ENCODE measurements at regions not wholly inside any gene's neighbourhood (a gene's known extent, or its start where the extent isn't known, plus 50 kb on each side); places are given as distances from the start of the nearest gene placed in this dataset.

DNA sequence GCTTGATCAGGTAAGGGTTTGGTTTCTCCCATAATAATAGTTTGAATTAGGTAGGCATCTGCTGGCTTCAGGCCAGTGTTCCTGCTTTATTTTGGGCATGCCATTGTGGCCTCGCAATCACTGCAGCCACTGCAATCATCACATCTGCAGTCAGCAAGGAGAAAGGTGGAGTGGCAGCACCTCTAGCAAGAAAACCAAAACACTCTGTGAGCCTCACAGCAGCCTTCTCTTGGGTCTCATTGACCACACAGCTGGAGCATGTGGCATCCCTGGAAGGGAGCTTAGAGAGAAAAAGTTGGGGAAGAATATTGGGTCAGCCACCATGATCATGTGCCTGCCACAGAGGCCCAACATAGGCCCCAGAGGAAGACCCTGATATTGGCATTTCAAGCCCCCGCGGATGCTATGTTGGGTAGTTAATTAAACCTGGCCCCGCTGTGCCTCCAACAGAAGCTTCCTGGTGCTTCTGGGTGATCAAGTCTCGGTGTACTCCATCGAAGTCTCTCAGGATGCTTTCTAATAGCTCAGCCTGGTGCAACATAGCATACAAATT is 158.0 kb upstream of the UBE2E1 start:
- Histone ChIP-seq H3K9me3 (ENCODE audit: control insufficient read depth, low read length) (no peaks in the 10 kb centered on the region), H3K4me2 (ENCODE audit: low read length) (no peak overlapping the region), H3K36me3 (ENCODE audit: control insufficient read depth, insufficient read depth, low read length) (no peaks in the 10 kb centered on the region), H3K4me1 (no peaks in the 10 kb centered on the region), H3K27ac (no peak overlapping the region), H2AFZ (no peak overlapping the region), H3K4me3 (ENCODE audit: low read depth, low read length) (no peak overlapping the region), H3K27me3 (ENCODE audit: control insufficient read depth, insufficient read depth, low read length) (no peaks in the 10 kb centered on the region), H3K9ac (no peak overlapping the region), H3K79me2 (no peaks in the 10 kb centered on the region)
- TF ChIP-seq, protein P1, sequence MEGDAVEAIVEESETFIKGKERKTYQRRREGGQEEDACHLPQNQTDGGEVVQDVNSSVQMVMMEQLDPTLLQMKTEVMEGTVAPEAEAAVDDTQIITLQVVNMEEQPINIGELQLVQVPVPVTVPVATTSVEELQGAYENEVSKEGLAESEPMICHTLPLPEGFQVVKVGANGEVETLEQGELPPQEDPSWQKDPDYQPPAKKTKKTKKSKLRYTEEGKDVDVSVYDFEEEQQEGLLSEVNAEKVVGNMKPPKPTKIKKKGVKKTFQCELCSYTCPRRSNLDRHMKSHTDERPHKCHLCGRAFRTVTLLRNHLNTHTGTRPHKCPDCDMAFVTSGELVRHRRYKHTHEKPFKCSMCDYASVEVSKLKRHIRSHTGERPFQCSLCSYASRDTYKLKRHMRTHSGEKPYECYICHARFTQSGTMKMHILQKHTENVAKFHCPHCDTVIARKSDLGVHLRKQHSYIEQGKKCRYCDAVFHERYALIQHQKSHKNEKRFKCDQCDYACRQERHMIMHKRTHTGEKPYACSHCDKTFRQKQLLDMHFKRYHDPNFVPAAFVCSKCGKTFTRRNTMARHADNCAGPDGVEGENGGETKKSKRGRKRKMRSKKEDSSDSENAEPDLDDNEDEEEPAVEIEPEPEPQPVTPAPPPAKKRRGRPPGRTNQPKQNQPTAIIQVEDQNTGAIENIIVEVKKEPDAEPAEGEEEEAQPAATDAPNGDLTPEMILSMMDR (IDR thresholded peaks at IDR 0.05) = no peak

DNA sequence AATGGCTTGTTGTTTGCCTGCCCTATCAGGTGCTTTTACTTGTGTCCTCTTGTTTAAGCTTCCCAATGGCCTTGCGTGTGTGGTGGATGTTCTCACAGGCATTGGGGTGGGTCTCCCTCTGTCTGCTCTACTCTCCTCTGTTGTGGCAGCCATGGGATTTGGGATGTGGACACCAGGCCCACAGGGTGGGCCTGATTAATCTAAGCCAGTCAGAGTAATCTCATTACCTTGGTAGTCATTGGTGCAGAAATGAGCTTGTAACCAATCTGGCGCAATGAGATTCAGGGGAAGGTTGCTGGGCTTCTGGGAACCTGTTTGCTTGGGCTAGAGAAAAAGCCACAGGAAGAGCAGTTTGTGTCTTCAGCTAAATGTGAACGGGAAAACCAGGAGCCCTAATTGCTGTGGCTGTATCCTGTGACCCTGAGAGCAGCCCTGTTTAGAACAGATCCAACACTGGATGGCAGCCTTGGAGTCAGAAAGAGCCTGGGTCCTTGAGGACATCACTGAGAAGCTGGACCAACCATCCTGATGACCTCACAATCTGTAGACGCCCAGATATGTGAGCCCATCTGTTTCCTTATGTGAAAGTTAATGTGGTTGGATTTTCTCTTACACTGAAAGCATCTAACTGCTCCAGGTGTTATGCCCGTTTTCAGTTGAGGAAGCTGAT is 157.3 kb upstream of the UBE2E1 start:
- H3K79me2 ChIP-seq = no peaks in the 10 kb centered on the region
- no peak overlapping the region for H2AFZ ChIP-seq
- no peaks in the 10 kb centered on the region for H3K36me3 ChIP-seq (ENCODE audit: control insufficient read depth, insufficient read depth, low read length)
- H3K9me3 ChIP-seq (ENCODE audit: control insufficient read depth, low read length) = no peaks in the 10 kb centered on the region
- TF ChIP-seq, protein P1 (IDR thresholded peaks at IDR 0.05) = no peak
- H3K4me1 ChIP-seq = no peaks in the 10 kb centered on the region
- no peaks in the 10 kb centered on the region for H3K27me3 ChIP-seq (ENCODE audit: control insufficient read depth, insufficient read depth, low read length)
- H3K4me3 ChIP-seq (ENCODE audit: low read depth, low read length) = no peak overlapping the region
- no peak overlapping the region for H3K4me2 ChIP-seq (ENCODE audit: low read length)
- H3K9ac ChIP-seq = no peak overlapping the region
- H3K27ac ChIP-seq = no peak overlapping the region

DNA sequence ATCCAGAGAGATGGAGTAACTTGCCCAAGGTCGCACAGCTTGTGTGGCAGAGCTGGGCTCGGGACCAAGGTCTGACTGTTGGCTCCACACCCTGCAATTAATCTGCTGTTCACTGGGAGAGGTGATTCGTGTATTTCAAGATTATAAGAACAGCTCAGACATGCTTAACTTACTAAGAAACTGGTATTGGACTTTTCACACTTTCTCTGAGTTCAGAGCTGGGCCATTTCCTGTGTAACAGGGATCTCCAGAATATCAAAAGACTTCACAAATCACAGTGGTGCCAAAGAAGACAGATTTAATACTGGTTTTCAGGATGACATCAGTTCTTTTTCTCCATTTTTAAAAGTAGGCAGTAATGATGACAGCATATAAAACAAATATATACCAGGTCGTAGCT is 156.8 kb upstream of the UBE2E1 start:
- H3K9ac ChIP-seq = no peak overlapping the region
- H3K9me3 ChIP-seq (ENCODE audit: control insufficient read depth, low read length) = no peaks in the 10 kb centered on the region
- no peaks in the 10 kb centered on the region for H3K27me3 ChIP-seq (ENCODE audit: control insufficient read depth, insufficient read depth, low read length)
- H3K27ac ChIP-seq = no peak overlapping the region
- no peak overlapping the region for H3K4me2 ChIP-seq (ENCODE audit: low read length)
- TF ChIP-seq, protein P1 (IDR thresholded peaks at IDR 0.05) = no peak
- no peaks in the 10 kb centered on the region for H3K4me1 ChIP-seq
- H2AFZ ChIP-seq = no peak overlapping the region
- H3K79me2 ChIP-seq = no peaks in the 10 kb centered on the region
- H3K4me3 ChIP-seq (ENCODE audit: low read depth, low read length) = no peak overlapping the region
- H3K36me3 ChIP-seq (ENCODE audit: control insufficient read depth, insufficient read depth, low read length) = no peaks in the 10 kb centered on the region

DNA sequence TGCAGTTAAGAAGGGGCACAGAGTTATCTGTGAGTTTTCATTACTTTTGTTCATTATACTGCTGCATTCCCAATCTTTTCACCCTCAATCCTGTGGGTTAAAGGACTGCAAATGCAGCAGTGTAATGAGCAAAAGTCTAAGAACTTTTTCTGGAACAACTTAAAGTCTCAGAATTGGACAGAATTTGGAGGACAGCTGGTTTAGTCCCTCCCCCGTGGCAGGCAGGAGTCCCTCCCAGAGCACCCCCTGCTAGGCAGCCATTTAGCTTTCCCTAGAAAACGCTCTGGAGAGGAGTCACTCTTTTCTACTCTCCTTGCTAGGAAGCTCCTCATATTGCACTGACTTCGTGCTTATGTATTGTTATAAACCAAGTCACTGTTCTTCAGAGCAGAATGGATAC is 156.3 kb upstream of the UBE2E1 start:
- Histone ChIP-seq H3K4me3 (ENCODE audit: low read depth, low read length) (no peak overlapping the region), H3K9me3 (ENCODE audit: control insufficient read depth, low read length) (no peaks in the 10 kb centered on the region), H3K36me3 (ENCODE audit: control insufficient read depth, insufficient read depth, low read length) (no peaks in the 10 kb centered on the region), H3K4me2 (ENCODE audit: low read length) (no peak overlapping the region), H3K27me3 (ENCODE audit: control insufficient read depth, insufficient read depth, low read length) (no peaks in the 10 kb centered on the region), H3K9ac (no peak overlapping the region), H3K27ac (no peak overlapping the region), H3K4me1 (no peaks in the 10 kb centered on the region), H2AFZ (no peak overlapping the region), H3K79me2 (no peaks in the 10 kb centered on the region)
- TF ChIP-seq, protein P1 (IDR thresholded peaks at IDR 0.05) = no peak
